Loucy (cell line): ENCODE measurements at regions not wholly inside any gene's neighbourhood (a gene's known extent, or its start where the extent isn't known, plus 50 kb on each side); places are given as distances from the start of the nearest gene placed in this dataset.

ENCODE experiments used
- H2AFZ ChIP-seq: fragments of 200-600 bp; sonication (generic); 2 replicates; pipeline ENCODE4 v1.6.0; 2016; ENCODE audit warnings: antibody characterized with exemption, mild to moderate bottlenecking, low read length, moderate library complexity
- H3F3A ChIP-seq: fragments of 200-600 bp; 2 replicates; pipeline ENCODE4 v1.6.0; 2016; ENCODE audit warnings: antibody characterized with exemption, low read depth, mild to moderate bottlenecking
- H3K27me3 ChIP-seq: fragments of 200-600 bp; sonication (generic); 2 replicates; pipeline ENCODE4 v1.6.1; 2014; ENCODE audit warnings: low read length, mild to moderate bottlenecking; ENCODE audit not compliant: insufficient read depth, poor library complexity, severe bottlenecking
- H3K36me3 ChIP-seq: fragments of 200-600 bp; sonication (generic); 2 replicates; pipeline ENCODE4 v1.6.1; 2016; ENCODE audit warnings: low read length; ENCODE audit not compliant: insufficient read depth
- H3K4me1 ChIP-seq: fragments of 200-600 bp; sonication (generic); 2 replicates; pipeline ENCODE4 v1.5.1; 2014; ENCODE audit warnings: low read length, mild to moderate bottlenecking; ENCODE audit not compliant: insufficient read depth, poor library complexity, severe bottlenecking
- H3K4me2 ChIP-seq: fragments of 200-600 bp; sonication (generic); 2 replicates; pipeline ENCODE4 v1.6.0; 2014; ENCODE audit warnings: antibody characterized with exemption, low read length, low read depth, mild to moderate bottlenecking; ENCODE audit not compliant: poor library complexity, severe bottlenecking
- H3K4me3 ChIP-seq: fragments of 200-600 bp; sonication (generic); 2 replicates; pipeline ENCODE4 v1.5.1; 2014; ENCODE audit warnings: low read length, mild to moderate bottlenecking, mixed read lengths; ENCODE audit not compliant: poor library complexity, severe bottlenecking
- H3K79me2 ChIP-seq: fragments of 200-600 bp; sonication (generic); 2 replicates; pipeline ENCODE4 v1.6.1; 2014; ENCODE audit warnings: low read length; ENCODE audit not compliant: insufficient read depth
- H3K9ac ChIP-seq: fragments of 200-600 bp; sonication (generic); 2 replicates; pipeline ENCODE4 v1.6.0; 2014; ENCODE audit warnings: mild to moderate bottlenecking, low read depth, low read length, moderate library complexity; ENCODE audit not compliant: poor library complexity, severe bottlenecking
- H3K9me2 ChIP-seq: fragments of 200-600 bp; sonication (generic); replicated peaks from 2 replicates; pipeline ENCODE4 v1.6.1; 2016; ENCODE audit warnings: low read depth, low read length, mixed read lengths
- H3K9me3 ChIP-seq: fragments of 200-600 bp; sonication (generic); 2 replicates; pipeline ENCODE4 v1.6.1; 2014; ENCODE audit warnings: mild to moderate bottlenecking, antibody characterized with exemption, low read length, low read depth; ENCODE audit not compliant: insufficient read depth
- H4K20me1 ChIP-seq: fragments of 200-600 bp; sonication (generic); 2 replicates; pipeline ENCODE4 v1.6.0; 2014; ENCODE audit warnings: antibody characterized with exemption, low read length, mild to moderate bottlenecking; ENCODE audit not compliant: insufficient read depth, poor library complexity, severe bottlenecking
- CTCF ChIP-seq: fragments of 200-600 bp; sonication (generic); conservative IDR thresholded peaks from 2 replicates; pipeline ENCODE4 v1.5.1; 2014; ENCODE audit warnings: mild to moderate bottlenecking, antibody characterized with exemption, low read length
- EZH2phosphoT487 ChIP-seq: fragments of 200-600 bp; IDR thresholded peaks from 2 replicates; pipeline ENCODE4 v1.6.1; 2018; ENCODE audit warnings: antibody characterized with exemption, mild to moderate bottlenecking, moderate library complexity, borderline replicate concordance

- Histone ChIP-seq H3K4me2 (no peak overlapping the region), H4K20me1 (no peaks in the 10 kb centered on the region), H3K4me3 (no peak overlapping the region), H3K4me1 (peaks cover 18% of the 10 kb centered on the region), H3F3A (no peaks in the 10 kb centered on the region), H3K9me2 (no peaks in the 10 kb centered on the region), H3K36me3 (no peaks in the 10 kb centered on the region), H3K79me2 (no peaks in the 10 kb centered on the region), H2AFZ (no peak overlapping the region), H3K9me3 (no peaks in the 10 kb centered on the region), H3K27me3 (no peaks in the 10 kb centered on the region), H3K9ac (no peak overlapping the region)
- TF ChIP-seq EZH2phosphoT487 (no peak), CTCF (no peak)
Measured at GRCh38 chr11:19646921-19647320, 65.7 kb upstream of the NAV2 start.

- H3K9me2 ChIP-seq, result no peaks in the 10 kb centered on the region
- H3F3A ChIP-seq, result no peaks in the 10 kb centered on the region
- peaks cover 23% of the 10 kb centered on the region for H3K4me1 ChIP-seq
- no peak overlapping the region for H2AFZ ChIP-seq
- no peak for TF ChIP-seq EZH2phosphoT487
- TF ChIP-seq CTCF, result no peak
- no peaks in the 10 kb centered on the region for H3K9me3 ChIP-seq
- H3K4me2 ChIP-seq, result no peak overlapping the region
- H3K9ac ChIP-seq, result no peak overlapping the region
- no peaks in the 10 kb centered on the region for H4K20me1 ChIP-seq
- H3K36me3 ChIP-seq, result no peaks in the 10 kb centered on the region
- H3K79me2 ChIP-seq, result no peaks in the 10 kb centered on the region
- no peak overlapping the region for H3K4me3 ChIP-seq
- no peaks in the 10 kb centered on the region for H3K27me3 ChIP-seq
Measured at GRCh38 chr11:19646308-19646707, 66.3 kb upstream of the NAV2 start.

GRCh38 chr11:19644316-19644715, 68.3 kb upstream of the NAV2 start:
- Histone ChIP-seq H3F3A (no peaks in the 10 kb centered on the region), H2AFZ (no peak overlapping the region), H3K4me1 (peaks cover 23% of the 10 kb centered on the region), H3K4me2 (no peak overlapping the region), H3K9me3 (no peaks in the 10 kb centered on the region), H4K20me1 (no peaks in the 10 kb centered on the region), H3K9me2 (no peaks in the 10 kb centered on the region), H3K27me3 (no peaks in the 10 kb centered on the region), H3K9ac (no peak overlapping the region), H3K36me3 (no peaks in the 10 kb centered on the region), H3K79me2 (no peaks in the 10 kb centered on the region), H3K4me3 (no peak overlapping the region)
- TF ChIP-seq CTCF (no peak), EZH2phosphoT487 (no peak)
